CD4-positive, alpha-beta T cell (primary cell): ENCODE measurements at regions not wholly inside any gene's neighbourhood (a gene's known extent, or its start where the extent isn't known, plus 50 kb on each side); places are given as distances from the start of the nearest gene placed in this dataset.

Source experiments
- ATAC-seq: fragments of 200-7000 bp; cut with Tn5 transposase; one replicate; pipeline ENCODE4 v1.10.0; 2022; ENCODE audit warnings: mild to moderate bottlenecking; ENCODE audit not compliant: poor library complexity
- CTCF ChIA-PET: fragments of 350-600 bp; sonication (Branson Sonifier 250); formaldehyde crosslinking; loops from one replicate; lab custom pipeline; 2021; ENCODE audit warnings: antibody characterized with exemption, inconsistent platforms; lab: Charles Lee
- POLR2A ChIA-PET: fragments of 350-600 bp; sonication (Branson Sonifier 250); formaldehyde crosslinking; loops from one replicate; lab custom pipeline; 2021; ENCODE audit warnings: antibody characterized with exemption, inconsistent platforms; lab: Charles Lee
- DNase-seq, 14 experiments: peaks; one replicate each; pipeline ENCODE4 v3.0.0-alpha.2; 2013 to 2020; ENCODE audit warnings: mixed read lengths in 2 of 14
- H3K27ac ChIP-seq, 2 donors: one replicate each; pipeline versions ENCODE4 v1.5.1 to v1.7.0; 2013; ENCODE audit warnings: low read length in 2 of 2, low read depth in 1 of 2, mild to moderate bottlenecking in 1 of 2
- H3K27me3 ChIP-seq, 2 experiments: 1 replicate in 1 of 2; 2 replicates in 1 of 2; pipeline versions ENCODE4 v1.6.1 to v1.7.0; 2013; ENCODE audit warnings: low read length in 2 of 2, control low read depth in 1 of 2, mild to moderate bottlenecking in 1 of 2, moderate library complexity in 1 of 2; ENCODE audit not compliant: insufficient read depth in 2 of 2, control insufficient read depth in 1 of 2
- H3K36me3 ChIP-seq: one replicate; pipeline ENCODE4 v1.6.1; 2013; ENCODE audit warnings: low read length, control low read depth; ENCODE audit not compliant: insufficient read depth
- H3K4me1 ChIP-seq: one replicate; pipeline ENCODE4 v1.6.1; 2013; ENCODE audit warnings: low read length, control low read depth; ENCODE audit not compliant: insufficient read depth
- H3K4me3 ChIP-seq: one replicate; pipeline ENCODE4 v1.5.1; 2013; ENCODE audit warnings: mild to moderate bottlenecking, low read length, moderate library complexity
- H3K9me3 ChIP-seq, 2 experiments: 1 replicate in 1 of 2; 2 replicates in 1 of 2; pipeline versions ENCODE4 v1.6.1 to v1.7.0; 2013; ENCODE audit warnings: low read length in 2 of 2, mild to moderate bottlenecking in 2 of 2, control low read depth in 1 of 2, moderate library complexity in 1 of 2; ENCODE audit not compliant: control insufficient read depth in 1 of 2, insufficient read depth in 1 of 2
- H3K27ac Mint-ChIP-seq: one replicate; pipeline ENCODE4 v1.8.0; 2020; ENCODE audit warnings: mixed read lengths
- H3K27me3 Mint-ChIP-seq: one replicate; pipeline ENCODE4 v1.8.0; 2021; ENCODE audit warnings: mixed read lengths
- H3K36me3 Mint-ChIP-seq: one replicate; pipeline ENCODE4 v1.8.0; 2021; ENCODE audit warnings: low read depth, mixed read lengths
- H3K4me1 Mint-ChIP-seq: one replicate; pipeline ENCODE4 v1.8.0; 2021; ENCODE audit warnings: low read depth, mixed read lengths
- H3K4me3 Mint-ChIP-seq: one replicate; pipeline ENCODE4 v1.8.0; 2020; ENCODE audit warnings: mild to moderate bottlenecking, mixed read lengths
- H3K9me3 Mint-ChIP-seq: one replicate; pipeline ENCODE4 v1.8.0; 2020; ENCODE audit warnings: mixed read lengths
- CTCF ChIP-seq: fragments of 200-600 bp; IDR thresholded peaks from one replicate; pipeline ENCODE4 v1.8.0; 2022; ENCODE audit warnings: antibody characterized with exemption, mild to moderate bottlenecking
- intact Hi-C, 2 experiments: fragments of 100-400 bp; cut with DNase I in 1 of 2; cut with micrococcal nuclease in 1 of 2; formaldehyde crosslinking; loops; one replicate each; pipeline versions ENCODE4 v1.15.1 to v1.9.0; 2023 to 2025; cut with DNase I, micrococcal nuclease

GRCh38 chr15:35671197-35671596, 125.2 kb upstream of the DPH6 start:
- ChIA-PET POLR2A (no interaction called here), CTCF (interaction anchor here (0.7 kb wide), 1 partner anchor 22 kb away, joined by 3 read pairs; no protein-coding TSS in a partner anchor)
- Mint-ChIP-seq H3K4me3 (no peak overlapping the region), H3K36me3 (no peaks in the 10 kb centered on the region), H3K27ac (no peak overlapping the region), H3K4me1 (peaks cover 9% of the 10 kb centered on the region), H3K27me3 (peaks cover 8% of the 10 kb centered on the region), H3K9me3 (no peaks in the 10 kb centered on the region)
- peaks cover 0 to 4% of the 10 kb centered on the region in 2 experiments for H3K27me3 ChIP-seq
- H3K4me1 ChIP-seq, result no peaks in the 10 kb centered on the region
- H3K36me3 ChIP-seq, result no peaks in the 10 kb centered on the region
- intact Hi-C loops, result no loop called here
- no peak overlapping the region for H3K4me3 ChIP-seq
- H3K9me3 ChIP-seq, result no peaks in the 10 kb centered on the region
- no peak for TF ChIP-seq CTCF
- H3K27ac ChIP-seq, result no peak overlapping the region
- ATAC-seq (no peak), DNase-seq (no peak)

- intact Hi-C loops, result no loop called here
- H3K9me3 ChIP-seq, result no peaks in the 10 kb centered on the region
- ChIA-PET POLR2A (no interaction called here), CTCF (no interaction called here)
- H3K4me1 ChIP-seq, result no peaks in the 10 kb centered on the region
- peaks cover 9% of the 10 kb centered on the region for H3K4me1 Mint-ChIP-seq
- ATAC-seq (no peak), DNase-seq (no peak)
- no peak overlapping the region for H3K4me3 Mint-ChIP-seq
- no peak overlapping the region for H3K27ac Mint-ChIP-seq
- no peaks in the 10 kb centered on the region for H3K36me3 ChIP-seq
- no peak overlapping the region for H3K27ac ChIP-seq
- H3K27me3 ChIP-seq, result peaks cover 0 to 4% of the 10 kb centered on the region in 2 experiments
- H3K36me3 Mint-ChIP-seq, result no peaks in the 10 kb centered on the region
- no peak for TF ChIP-seq CTCF
- H3K9me3 Mint-ChIP-seq, result no peaks in the 10 kb centered on the region
- no peak overlapping the region for H3K4me3 ChIP-seq
- H3K27me3 Mint-ChIP-seq, result peaks cover 8% of the 10 kb centered on the region
These were observed 126.0 kb upstream of the DPH6 start for GRCh38 chr15:35671981-35672380.

GRCh38 chr15:35673093-35673684, 127.2 kb upstream of the DPH6 start:
- H3K27me3 ChIP-seq, result peaks cover 0 to 4% of the 10 kb centered on the region in 2 experiments
- H3K27ac ChIP-seq, result no peak overlapping the region
- ChIA-PET CTCF (no interaction called here), POLR2A (no interaction called here)
- peak in 1 of 14 experiments; percentile 14 for DNase-seq
- Mint-ChIP-seq H3K36me3 (no peaks in the 10 kb centered on the region), H3K27ac (no peak overlapping the region), H3K4me1 (peaks cover 9% of the 10 kb centered on the region), H3K4me3 (peak overlapping the region; percentile 2), H3K9me3 (no peaks in the 10 kb centered on the region), H3K27me3 (peaks cover 8% of the 10 kb centered on the region)
- no peak for ATAC-seq
- no peaks in the 10 kb centered on the region for H3K36me3 ChIP-seq
- intact Hi-C loops, result no loop called here
- H3K4me1 ChIP-seq, result no peaks in the 10 kb centered on the region
- H3K4me3 ChIP-seq, result peak overlapping the region; percentile 31
- no peaks in the 10 kb centered on the region for H3K9me3 ChIP-seq
- no peak for TF ChIP-seq CTCF
